HG02970 (cell line): ENCODE measurements at regions not wholly inside any gene's neighbourhood (a gene's known extent, or its start where the extent isn't known, plus 50 kb on each side); places are given as distances from the start of the nearest gene placed in this dataset.
"Not testable (repeated sequence)": the region's sequence is repeated elsewhere in the genome, so short reads cannot be mapped to it uniquely, and the experiment has no call there.

ENCODE experiments used
- ATAC-seq: cut with Tn5 transposase; IDR thresholded peaks from one replicate; pipeline ENCODE4 v1.9.1; 2021; ENCODE audit warnings: mild to moderate bottlenecking, moderate library complexity, moderate number of reproducible peaks; ENCODE audit not compliant: unreplicated experiment, low FRiP score

- ATAC-seq: no peak
Observed at GRCh38 chr10:131834152-131834810, 66.5 kb upstream of the PPP2R2D start.

DNA sequence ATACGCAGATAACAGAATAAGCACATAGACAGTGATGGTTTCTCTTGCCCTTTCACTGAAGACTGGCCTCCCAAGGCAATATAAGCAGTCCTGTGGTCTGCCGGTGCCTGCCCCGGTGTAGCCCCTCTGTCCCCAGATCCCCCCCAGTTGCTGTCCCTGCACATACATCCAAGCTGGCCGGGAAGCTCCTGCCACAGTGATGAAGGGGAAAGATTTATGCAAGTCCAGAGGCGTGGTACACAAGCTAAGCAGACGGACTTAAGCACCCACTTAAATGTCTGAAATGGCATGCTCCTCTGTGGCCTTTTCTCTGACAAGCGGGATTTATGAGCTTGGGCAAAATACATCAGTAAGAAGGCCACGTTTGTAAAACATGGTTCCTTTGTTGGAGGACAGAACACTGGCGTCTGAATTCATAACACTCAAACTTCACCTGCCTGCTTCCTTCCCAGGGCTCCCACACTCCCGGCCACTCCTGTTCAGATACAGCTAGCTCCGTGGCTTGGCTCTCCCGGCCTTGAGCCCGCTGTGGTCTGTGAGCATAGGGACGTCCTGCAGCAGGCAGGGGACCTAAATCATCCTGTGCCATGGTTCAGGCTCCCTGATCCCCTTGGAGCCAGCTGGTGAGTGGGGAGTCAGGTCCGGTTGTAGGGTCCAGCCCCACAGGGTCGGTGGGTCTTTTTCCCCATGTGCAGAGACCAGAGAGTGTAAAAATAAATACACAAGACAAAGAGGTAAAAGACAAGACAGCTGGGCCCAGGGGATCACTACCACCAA is 61.7 kb upstream of the PPP2R2D start:
- no peak for ATAC-seq

DNA sequence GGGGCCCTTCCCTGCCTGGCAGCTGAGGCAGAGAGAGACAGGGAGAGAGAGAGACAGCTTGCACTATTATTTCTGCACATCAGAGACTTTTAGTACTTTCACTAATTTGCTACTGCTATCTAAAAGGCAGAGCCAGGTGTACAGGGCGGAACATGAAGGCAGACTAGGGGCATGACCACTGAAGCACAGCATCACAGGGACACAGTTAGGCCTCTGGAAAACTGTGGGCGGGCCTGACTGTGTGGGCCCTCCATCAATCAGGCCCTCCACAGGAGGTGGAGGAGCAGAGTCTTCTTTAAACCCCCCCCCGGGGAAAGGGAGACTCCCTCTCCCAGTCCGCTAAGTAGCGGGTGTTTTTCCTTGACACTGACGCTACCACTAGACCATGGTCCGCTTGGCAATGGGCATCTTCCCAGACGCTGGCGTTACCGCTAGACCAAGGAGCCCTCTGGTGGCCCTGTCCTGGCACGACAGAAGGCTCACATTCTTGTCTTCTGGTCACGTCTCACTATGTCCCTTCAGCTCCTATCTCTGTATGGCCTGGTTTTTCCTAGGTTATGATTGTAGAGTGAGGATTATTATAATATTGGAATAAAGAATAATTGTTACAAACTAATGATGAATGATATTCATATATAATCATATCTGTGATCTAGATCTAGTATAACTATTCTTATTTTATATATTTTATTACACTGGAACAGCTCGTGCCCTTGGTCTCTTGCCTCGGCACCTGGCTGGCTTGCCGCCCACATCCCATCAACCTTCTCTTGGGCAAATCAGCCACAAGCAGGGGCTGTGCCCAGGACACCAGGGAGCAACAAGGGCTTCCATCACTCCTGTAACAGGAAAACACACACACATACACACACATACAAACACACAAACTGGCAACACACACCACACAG is 60.7 kb upstream of the PPP2R2D start:
- ATAC-seq: not testable (repeated sequence)

DNA sequence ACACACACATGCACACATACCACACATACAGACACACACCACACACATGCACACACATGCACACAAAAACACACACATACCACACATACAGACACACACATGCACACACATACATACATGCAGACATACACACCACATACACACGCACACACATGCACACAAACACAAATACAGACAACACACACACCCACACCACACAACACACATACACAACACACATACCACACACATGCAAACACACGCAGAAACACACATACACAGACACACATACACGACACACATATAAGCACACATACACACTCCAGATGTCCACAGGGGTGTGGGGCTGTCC is 60.1 kb upstream of the PPP2R2D start:
- no peak for ATAC-seq

DNA sequence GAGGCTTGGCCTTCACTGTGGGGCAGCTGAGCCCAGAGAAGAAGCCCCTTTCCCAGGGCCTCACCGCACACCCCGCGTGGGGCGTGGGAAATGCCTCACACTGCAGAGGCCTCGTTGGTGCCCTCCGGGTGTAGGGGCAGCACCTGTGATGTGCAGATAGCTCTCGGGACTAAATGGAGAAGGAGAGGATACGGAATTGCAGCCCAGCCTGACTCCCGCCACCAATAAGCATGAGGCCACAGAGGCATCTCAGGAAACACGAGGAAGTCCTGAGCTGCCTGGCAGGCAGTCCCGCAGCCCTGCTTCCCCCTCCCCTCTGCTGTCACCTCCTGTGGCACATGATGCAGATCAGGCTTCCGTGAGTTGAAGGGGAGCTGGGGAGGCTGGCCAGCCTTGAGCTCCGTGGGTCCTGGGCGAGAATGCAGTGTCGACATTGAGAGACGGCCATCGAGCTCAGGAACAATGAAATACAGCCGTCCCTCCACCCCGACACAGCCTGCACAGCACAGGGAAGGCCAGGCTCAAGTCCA is 59.6 kb upstream of the PPP2R2D start:
- no peak for ATAC-seq

DNA sequence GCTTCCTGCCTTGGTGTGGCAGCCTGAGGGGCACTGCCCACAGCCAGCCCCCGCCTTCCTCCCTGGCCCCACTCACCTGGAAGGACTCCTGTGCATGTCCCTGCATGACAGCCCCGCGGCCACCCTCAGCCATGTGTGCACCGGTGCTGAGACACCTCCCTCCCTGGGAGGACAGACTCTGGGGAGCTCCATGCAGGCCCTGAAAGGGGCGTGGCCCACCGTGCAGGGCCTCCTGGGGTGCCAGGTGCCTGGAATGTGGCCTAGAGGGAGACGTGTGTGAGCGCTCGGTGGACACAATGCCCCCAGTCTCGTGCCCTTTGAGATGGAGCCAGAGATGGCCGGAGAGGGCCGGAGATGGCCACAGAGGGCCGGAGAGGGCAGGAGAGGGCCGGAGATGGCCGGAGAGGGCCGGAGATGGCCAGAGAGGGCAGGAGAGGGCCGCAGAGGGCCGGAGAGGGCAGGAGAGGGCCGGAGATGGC is 59.1 kb upstream of the PPP2R2D start:
- ATAC-seq: no peak

GRCh38 chr10:131842351-131843088 is 58.3 kb upstream of the PPP2R2D start:
- no peak for ATAC-seq

DNA sequence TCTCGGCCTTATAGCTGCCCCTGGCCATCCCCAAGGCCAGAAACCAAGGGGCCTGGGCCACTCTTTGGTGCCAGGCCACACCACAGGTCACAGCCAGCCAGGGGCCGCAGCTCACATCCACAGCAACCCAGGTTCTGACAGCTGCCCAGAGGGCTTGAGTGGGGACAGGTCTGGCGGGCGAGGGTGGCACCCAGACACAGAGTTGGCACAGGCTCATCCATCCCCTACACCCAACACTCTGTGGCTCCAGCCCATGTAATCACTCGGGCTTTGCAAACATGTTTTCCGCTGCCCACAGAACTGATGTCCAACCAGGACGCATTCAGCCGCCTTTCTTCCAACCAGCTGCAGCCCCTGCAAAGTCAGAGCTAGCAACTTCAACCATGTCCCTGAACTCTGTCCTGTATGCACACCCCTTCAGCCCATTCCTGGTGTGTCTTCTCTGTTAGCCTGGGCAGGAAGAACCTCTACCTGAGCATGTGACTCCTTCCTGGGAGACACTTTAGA is 57.7 kb upstream of the PPP2R2D start:
- no peak for ATAC-seq

- ATAC-seq: no peak
Observed at GRCh38 chr10:131843881-131844284, 56.9 kb upstream of the PPP2R2D start.

DNA sequence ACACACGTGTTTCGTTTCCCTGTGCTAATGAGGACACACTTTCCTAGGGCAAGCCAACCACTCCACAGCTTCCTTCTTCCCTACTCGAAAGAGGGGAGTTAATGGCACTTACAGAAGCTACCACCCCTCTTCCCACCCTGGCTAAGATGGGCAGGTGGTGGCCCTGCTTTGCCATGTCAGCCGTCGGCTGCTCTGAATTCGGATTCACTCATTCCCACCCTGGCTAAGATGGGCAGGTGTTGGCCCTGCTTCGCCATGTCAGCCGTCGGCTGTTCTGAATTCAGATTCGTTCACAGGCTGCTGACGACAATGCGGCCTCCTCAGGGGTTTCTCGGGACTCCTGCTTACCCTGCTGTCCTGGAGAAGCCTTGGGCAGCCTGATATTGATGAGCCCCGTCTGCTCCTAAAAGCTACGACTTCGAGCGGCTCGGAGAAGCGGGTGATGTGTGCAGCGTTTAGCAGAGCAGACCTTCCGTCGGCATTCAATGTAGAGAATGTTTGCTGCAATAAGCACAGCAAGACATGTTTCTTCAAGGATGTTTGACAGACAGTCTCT is 56.2 kb upstream of the PPP2R2D start:
- no peak for ATAC-seq

- ATAC-seq: no peak
Observed at GRCh38 chr10:131845505-131846239, 55.1 kb upstream of the PPP2R2D start.

- no peak for ATAC-seq
Observed at GRCh38 chr10:131846240-131847101, 54.3 kb upstream of the PPP2R2D start.

DNA sequence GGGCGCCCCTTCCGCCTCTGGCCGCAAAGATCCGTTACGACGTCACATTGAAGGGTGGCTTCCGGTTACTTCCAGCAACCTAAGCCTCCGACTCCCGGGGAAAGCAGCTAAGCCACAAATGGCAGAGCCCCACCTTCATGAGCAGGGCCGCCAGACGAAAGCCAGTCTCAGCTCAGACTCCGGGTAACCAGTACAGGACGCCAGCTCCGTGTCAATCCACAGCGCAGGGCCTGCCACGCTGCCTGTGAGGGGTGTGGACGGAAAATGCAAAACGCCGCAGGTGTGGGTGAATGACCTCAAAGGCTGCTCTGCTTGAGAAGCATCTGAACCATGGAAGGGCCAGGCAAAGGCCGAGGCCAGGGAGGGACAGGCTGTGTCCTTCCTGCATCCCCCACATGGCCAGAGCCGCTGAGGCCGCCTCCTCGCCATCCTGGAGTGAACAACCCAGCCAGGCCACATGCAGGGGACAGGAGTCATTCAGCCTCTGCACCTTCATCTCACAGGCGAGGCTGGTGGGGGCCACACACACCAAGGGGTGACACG is 53.5 kb upstream of the PPP2R2D start:
- no peak for ATAC-seq

- ATAC-seq: no peak
Observed at GRCh38 chr10:131848296-131848695, 52.5 kb upstream of the PPP2R2D start.

DNA sequence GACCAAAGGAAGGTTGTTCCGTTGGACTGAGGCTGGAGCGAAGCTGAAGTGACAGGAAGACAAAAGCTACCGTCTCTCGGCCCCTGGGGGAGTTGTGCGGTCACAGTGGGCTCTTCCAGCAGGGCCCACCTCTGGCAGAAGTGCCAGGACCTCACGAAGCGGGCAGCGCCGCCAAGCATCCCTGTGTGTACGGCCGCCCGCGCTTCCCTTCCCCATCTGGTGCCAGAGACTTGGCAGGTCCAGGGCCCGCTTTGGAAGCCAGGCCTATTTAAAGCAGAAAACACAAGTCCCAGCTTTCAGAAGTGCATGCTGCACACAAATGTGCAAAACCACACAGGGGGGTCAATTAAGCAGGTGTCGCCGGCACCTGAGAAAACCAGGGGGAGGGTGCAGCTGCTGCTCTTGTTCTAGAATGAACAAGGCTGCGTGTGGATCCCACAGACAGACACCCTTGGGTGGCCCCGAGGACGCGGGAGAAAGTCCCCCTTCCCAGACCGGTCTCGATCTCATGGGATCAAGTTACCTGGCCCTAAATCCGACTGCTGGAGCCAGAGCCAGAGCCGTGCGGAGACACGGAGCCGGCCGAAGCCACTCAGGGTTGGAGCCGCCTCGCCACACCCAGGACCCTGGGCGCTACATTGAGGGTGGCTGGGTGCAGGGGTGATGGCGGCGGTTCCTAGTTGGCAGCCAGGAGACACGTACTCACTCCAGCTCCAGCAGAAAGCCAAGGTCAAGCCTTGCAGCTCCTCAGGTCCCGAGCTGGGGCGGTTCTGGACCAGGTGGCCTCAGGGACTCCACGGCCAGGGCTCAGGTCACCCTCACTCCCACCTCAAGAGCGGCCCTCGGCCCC is 51.8 kb upstream of the PPP2R2D start:
- no peak for ATAC-seq

- ATAC-seq: no peak
Observed at GRCh38 chr10:131849591-131850382, 51.0 kb upstream of the PPP2R2D start.
